SK-N-SH (cell line): ENCODE measurements at regions not wholly inside any gene's neighbourhood (a gene's known extent, or its start where the extent isn't known, plus 50 kb on each side); places are given as distances from the start of the nearest gene placed in this dataset.
A peak's percentile ranks its signal among the peaks of the same experiment; 100 is the strongest.

Experiments
- CHD2 ChIP-seq: fragments of 150-350 bp; IDR thresholded peaks from 2 replicates; pipeline ENCODE4 v1.6.1; 2018; ENCODE audit warnings: low read length; ENCODE audit not compliant: partially characterized antibody
- EP300 ChIP-seq, 2 experiments: IDR thresholded peaks; 2 replicates each; pipeline versions ENCODE4 v1.4.0 to v1.6.1; 2012; ENCODE audit warnings: borderline replicate concordance in 1 of 2, low read depth in 1 of 2, low read length in 1 of 2
- EZH2phosphoT487 ChIP-seq: fragments of 200-600 bp; sonication (generic); IDR thresholded peaks from 2 replicates; pipeline ENCODE4 v1.6.1; 2017; ENCODE audit warnings: low read depth, mixed run types, mild to moderate bottlenecking, antibody characterized with exemption, moderate library complexity, borderline replicate concordance
- MXI1 ChIP-seq: IDR thresholded peaks from 2 replicates; pipeline ENCODE4 v1.6.1; 2012; ENCODE audit warnings: mild to moderate bottlenecking, low read depth, low read length, improper control_type of control experiment
- NFIC ChIP-seq: IDR thresholded peaks from 2 replicates; pipeline ENCODE4 v1.4.0; 2012; ENCODE audit warnings: borderline replicate concordance
- NRF1 ChIP-seq: IDR thresholded peaks from 2 replicates; pipeline ENCODE4 v1.6.1; 2012; ENCODE audit warnings: low read depth, mild to moderate bottlenecking, low read length
- POLR2AphosphoS5 ChIP-seq: IDR thresholded peaks from 2 replicates; pipeline ENCODE4 v1.6.1; 2012; ENCODE audit warnings: low read depth, low read length
- RAD21 ChIP-seq: IDR thresholded peaks from 2 replicates; pipeline ENCODE4 v1.6.1; 2012; ENCODE audit warnings: mild to moderate bottlenecking, low read length
- YY1 ChIP-seq: IDR thresholded peaks from 2 replicates; pipeline ENCODE4 v1.4.0; 2012; ENCODE audit warnings: low read depth, mild to moderate bottlenecking
- TF ChIP-seq, protein P1 (sequence below): fragments of 200-600 bp; sonication (generic); IDR thresholded peaks from 2 replicates; pipeline ENCODE4 v1.6.1; 2017; ENCODE audit warnings: antibody characterized with exemption, mild to moderate bottlenecking, moderate library complexity
- TF ChIP-seq, protein P2 (sequence below): IDR thresholded peaks from 2 replicates; pipeline ENCODE4 v1.6.1; 2012; ENCODE audit warnings: mild to moderate bottlenecking, low read depth, low read length, moderate library complexity
- TF ChIP-seq, protein P3 (sequence below): IDR thresholded peaks from 2 replicates; pipeline ENCODE4 v1.4.0; 2012; ENCODE audit warnings: low read depth
- TF ChIP-seq, protein P4 (sequence below): fragments of 150-350 bp; IDR thresholded peaks from 2 replicates; pipeline ENCODE4 v1.6.1; 2017; ENCODE audit warnings: antibody characterized with exemption, low read length, low read depth, borderline replicate concordance
- TF ChIP-seq, protein P5 (sequence below): IDR thresholded peaks from 2 replicates; pipeline ENCODE4; 2012

DNA sequence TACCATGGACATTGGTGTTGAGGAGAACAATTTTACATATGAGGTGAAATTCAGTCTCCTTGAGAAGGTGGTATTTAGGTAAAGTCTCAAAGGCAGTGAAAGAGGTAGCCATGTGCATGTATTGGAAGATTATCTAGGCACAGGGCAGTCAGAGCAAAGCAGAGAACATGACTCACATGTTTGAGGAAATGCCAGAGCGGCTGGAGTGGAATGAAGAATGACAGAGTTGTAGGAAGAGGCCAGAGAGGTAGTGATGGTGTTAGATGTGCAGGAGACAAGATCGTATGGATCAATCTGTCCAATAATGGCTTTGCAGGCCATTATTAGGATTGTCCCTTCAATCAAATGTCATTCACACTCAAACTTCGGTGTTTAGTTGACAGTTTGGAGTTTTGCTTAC, 449.4 kb upstream of the PTCHD4 start:
- TF ChIP-seq EP300 (IDR thresholded peaks at IDR 0.05; ENCODE audit: borderline replicate concordance in 1 of 2, low read depth in 1 of 2, low read length in 1 of 2) (no peak), EZH2phosphoT487 (no peak), MXI1 (no peak), NFIC (no peak), RAD21 (no peak), YY1 (no peak), NRF1 (no peak), POLR2AphosphoS5 (no peak), CHD2 (no peak)
- TF ChIP-seq, protein P1, sequence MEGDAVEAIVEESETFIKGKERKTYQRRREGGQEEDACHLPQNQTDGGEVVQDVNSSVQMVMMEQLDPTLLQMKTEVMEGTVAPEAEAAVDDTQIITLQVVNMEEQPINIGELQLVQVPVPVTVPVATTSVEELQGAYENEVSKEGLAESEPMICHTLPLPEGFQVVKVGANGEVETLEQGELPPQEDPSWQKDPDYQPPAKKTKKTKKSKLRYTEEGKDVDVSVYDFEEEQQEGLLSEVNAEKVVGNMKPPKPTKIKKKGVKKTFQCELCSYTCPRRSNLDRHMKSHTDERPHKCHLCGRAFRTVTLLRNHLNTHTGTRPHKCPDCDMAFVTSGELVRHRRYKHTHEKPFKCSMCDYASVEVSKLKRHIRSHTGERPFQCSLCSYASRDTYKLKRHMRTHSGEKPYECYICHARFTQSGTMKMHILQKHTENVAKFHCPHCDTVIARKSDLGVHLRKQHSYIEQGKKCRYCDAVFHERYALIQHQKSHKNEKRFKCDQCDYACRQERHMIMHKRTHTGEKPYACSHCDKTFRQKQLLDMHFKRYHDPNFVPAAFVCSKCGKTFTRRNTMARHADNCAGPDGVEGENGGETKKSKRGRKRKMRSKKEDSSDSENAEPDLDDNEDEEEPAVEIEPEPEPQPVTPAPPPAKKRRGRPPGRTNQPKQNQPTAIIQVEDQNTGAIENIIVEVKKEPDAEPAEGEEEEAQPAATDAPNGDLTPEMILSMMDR = no peak
- TF ChIP-seq, protein P2, sequence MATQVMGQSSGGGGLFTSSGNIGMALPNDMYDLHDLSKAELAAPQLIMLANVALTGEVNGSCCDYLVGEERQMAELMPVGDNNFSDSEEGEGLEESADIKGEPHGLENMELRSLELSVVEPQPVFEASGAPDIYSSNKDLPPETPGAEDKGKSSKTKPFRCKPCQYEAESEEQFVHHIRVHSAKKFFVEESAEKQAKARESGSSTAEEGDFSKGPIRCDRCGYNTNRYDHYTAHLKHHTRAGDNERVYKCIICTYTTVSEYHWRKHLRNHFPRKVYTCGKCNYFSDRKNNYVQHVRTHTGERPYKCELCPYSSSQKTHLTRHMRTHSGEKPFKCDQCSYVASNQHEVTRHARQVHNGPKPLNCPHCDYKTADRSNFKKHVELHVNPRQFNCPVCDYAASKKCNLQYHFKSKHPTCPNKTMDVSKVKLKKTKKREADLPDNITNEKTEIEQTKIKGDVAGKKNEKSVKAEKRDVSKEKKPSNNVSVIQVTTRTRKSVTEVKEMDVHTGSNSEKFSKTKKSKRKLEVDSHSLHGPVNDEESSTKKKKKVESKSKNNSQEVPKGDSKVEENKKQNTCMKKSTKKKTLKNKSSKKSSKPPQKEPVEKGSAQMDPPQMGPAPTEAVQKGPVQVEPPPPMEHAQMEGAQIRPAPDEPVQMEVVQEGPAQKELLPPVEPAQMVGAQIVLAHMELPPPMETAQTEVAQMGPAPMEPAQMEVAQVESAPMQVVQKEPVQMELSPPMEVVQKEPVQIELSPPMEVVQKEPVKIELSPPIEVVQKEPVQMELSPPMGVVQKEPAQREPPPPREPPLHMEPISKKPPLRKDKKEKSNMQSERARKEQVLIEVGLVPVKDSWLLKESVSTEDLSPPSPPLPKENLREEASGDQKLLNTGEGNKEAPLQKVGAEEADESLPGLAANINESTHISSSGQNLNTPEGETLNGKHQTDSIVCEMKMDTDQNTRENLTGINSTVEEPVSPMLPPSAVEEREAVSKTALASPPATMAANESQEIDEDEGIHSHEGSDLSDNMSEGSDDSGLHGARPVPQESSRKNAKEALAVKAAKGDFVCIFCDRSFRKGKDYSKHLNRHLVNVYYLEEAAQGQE = no peak
- TF ChIP-seq, protein P3, sequence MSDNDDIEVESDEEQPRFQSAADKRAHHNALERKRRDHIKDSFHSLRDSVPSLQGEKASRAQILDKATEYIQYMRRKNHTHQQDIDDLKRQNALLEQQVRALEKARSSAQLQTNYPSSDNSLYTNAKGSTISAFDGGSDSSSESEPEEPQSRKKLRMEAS = no peak
- TF ChIP-seq, protein P4, sequence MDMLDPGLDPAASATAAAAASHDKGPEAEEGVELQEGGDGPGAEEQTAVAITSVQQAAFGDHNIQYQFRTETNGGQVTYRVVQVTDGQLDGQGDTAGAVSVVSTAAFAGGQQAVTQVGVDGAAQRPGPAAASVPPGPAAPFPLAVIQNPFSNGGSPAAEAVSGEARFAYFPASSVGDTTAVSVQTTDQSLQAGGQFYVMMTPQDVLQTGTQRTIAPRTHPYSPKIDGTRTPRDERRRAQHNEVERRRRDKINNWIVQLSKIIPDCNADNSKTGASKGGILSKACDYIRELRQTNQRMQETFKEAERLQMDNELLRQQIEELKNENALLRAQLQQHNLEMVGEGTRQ = no peak
- TF ChIP-seq, protein P5, sequence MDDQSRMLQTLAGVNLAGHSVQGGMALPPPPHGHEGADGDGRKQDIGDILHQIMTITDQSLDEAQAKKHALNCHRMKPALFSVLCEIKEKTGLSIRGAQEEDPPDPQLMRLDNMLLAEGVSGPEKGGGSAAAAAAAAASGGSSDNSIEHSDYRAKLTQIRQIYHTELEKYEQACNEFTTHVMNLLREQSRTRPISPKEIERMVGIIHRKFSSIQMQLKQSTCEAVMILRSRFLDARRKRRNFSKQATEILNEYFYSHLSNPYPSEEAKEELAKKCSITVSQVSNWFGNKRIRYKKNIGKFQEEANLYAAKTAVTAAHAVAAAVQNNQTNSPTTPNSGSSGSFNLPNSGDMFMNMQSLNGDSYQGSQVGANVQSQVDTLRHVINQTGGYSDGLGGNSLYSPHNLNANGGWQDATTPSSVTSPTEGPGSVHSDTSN = peak; percentile 67
